ENCODE measurements at regions not wholly inside any gene's neighbourhood (a gene's known extent, or its start where the extent isn't known, plus 50 kb on each side); places are given as distances from the start of the nearest gene placed in this dataset.

- ATAC-seq (ENCODE audit: low read depth in 2 of 2) (no peak), DNase-seq (no peak)
- Mint-ChIP-seq H3K4me3 (no peak overlapping the region), H3K4me1 (no peaks in the 10 kb centered on the region), H3K27ac (no peak overlapping the region), H3K36me3 (no peaks in the 10 kb centered on the region), H3K27me3 (peaks cover 0 to 23% (median 12%) of the 10 kb centered on the region in 3 donors), H3K9me3 (no peaks in the 10 kb centered on the region)
These were observed 323.0 kb upstream of the OBI1 start for GRCh38 chr13:78981913-78982312.

GRCh38 chr13:78979349-78979748 lies 320.4 kb upstream of the OBI1 start:
- Mint-ChIP-seq H3K9me3 (no peaks in the 10 kb centered on the region), H3K4me1 (no peaks in the 10 kb centered on the region), H3K4me3 (no peak overlapping the region), H3K36me3 (no peaks in the 10 kb centered on the region), H3K27me3 (peaks cover 0 to 29% (median 12%) of the 10 kb centered on the region in 3 donors), H3K27ac (no peak overlapping the region)
- ATAC-seq (ENCODE audit: low read depth in 2 of 2) (no peak), DNase-seq (no peak)

GRCh38 chr13:78978381-78978998 lies 319.5 kb upstream of the OBI1 start:
- no peak overlapping the region for H3K27ac Mint-ChIP-seq
- peak; percentile 29 for DNase-seq
- no peaks in the 10 kb centered on the region for H3K36me3 Mint-ChIP-seq
- peaks cover 0 to 24% (median 12%) of the 10 kb centered on the region in 3 donors for H3K27me3 Mint-ChIP-seq
- no peaks in the 10 kb centered on the region for H3K4me1 Mint-ChIP-seq
- H3K9me3 Mint-ChIP-seq, result no peaks in the 10 kb centered on the region
- H3K4me3 Mint-ChIP-seq, result no peak overlapping the region
- ATAC-seq (ENCODE audit: low read depth in 2 of 2), result peak; percentile 55 to 71

- Mint-ChIP-seq H3K36me3 (no peaks in the 10 kb centered on the region), H3K4me1 (no peaks in the 10 kb centered on the region), H3K27ac (peak overlapping the region in 1 of 6 donors; percentile 2), H3K9me3 (no peaks in the 10 kb centered on the region), H3K4me3 (no peak overlapping the region), H3K27me3 (peaks cover 0 to 24% (median 12%) of the 10 kb centered on the region in 3 donors)
- DNase-seq (no peak), ATAC-seq (ENCODE audit: low read depth in 2 of 2) (no peak)
These were observed 318.4 kb upstream of the OBI1 start for GRCh38 chr13:78977311-78977710.

- ATAC-seq (ENCODE audit: low read depth in 2 of 2), result no peak
- H3K36me3 Mint-ChIP-seq, result no peaks in the 10 kb centered on the region
- no peaks in the 10 kb centered on the region for H3K4me1 Mint-ChIP-seq
- no peak for DNase-seq
- H3K4me3 Mint-ChIP-seq, result no peak overlapping the region
- H3K9me3 Mint-ChIP-seq, result no peaks in the 10 kb centered on the region
- peaks cover 0 to 18% (median 12%) of the 10 kb centered on the region in 3 donors for H3K27me3 Mint-ChIP-seq
- H3K27ac Mint-ChIP-seq, result no peak overlapping the region
These were observed 317.7 kb upstream of the OBI1 start for GRCh38 chr13:78976696-78977095.

GRCh38 chr13:78972561-78972960 lies 313.6 kb upstream of the OBI1 start:
- Mint-ChIP-seq H3K9me3 (peaks cover 0 to 9% (median 3%) of the 10 kb centered on the region in 7 donors), H3K4me1 (no peaks in the 10 kb centered on the region), H3K27me3 (peaks cover 15 to 17% (median 16%) of the 10 kb centered on the region in 3 donors), H3K36me3 (no peaks in the 10 kb centered on the region), H3K4me3 (no peak overlapping the region), H3K27ac (no peak overlapping the region)
- no peak for ATAC-seq (ENCODE audit: low read depth in 2 of 2)
- no peak for DNase-seq

- Mint-ChIP-seq H3K27me3 (peaks cover 13 to 15% (median 15%) of the 10 kb centered on the region in 3 donors), H3K36me3 (no peaks in the 10 kb centered on the region), H3K4me1 (no peaks in the 10 kb centered on the region), H3K27ac (no peak overlapping the region), H3K9me3 (peaks cover 0 to 9% (median 3%) of the 10 kb centered on the region in 7 donors), H3K4me3 (no peak overlapping the region)
- ATAC-seq (ENCODE audit: low read depth in 2 of 2) (no peak), DNase-seq (no peak)
These were observed 312.5 kb upstream of the OBI1 start for GRCh38 chr13:78971355-78972025.

- Mint-ChIP-seq H3K4me3 (no peak overlapping the region), H3K27ac (no peak overlapping the region), H3K4me1 (no peaks in the 10 kb centered on the region), H3K36me3 (no peaks in the 10 kb centered on the region), H3K9me3 (no peaks in the 10 kb centered on the region), H3K27me3 (peaks cover 0 to 8% (median 6%) of the 10 kb centered on the region in 3 donors)
- DNase-seq (no peak), ATAC-seq (ENCODE audit: low read depth in 2 of 2) (no peak)
These were observed 301.9 kb upstream of the OBI1 start for GRCh38 chr13:78960881-78961280.

GRCh38 chr13:78958006-78958405 lies 299.1 kb upstream of the OBI1 start:
- peaks cover 0 to 2% (median 0%) of the 10 kb centered on the region in 7 donors for H3K9me3 Mint-ChIP-seq
- no peaks in the 10 kb centered on the region for H3K36me3 Mint-ChIP-seq
- DNase-seq (no peak), ATAC-seq (ENCODE audit: low read depth in 2 of 2) (no peak)
- H3K27me3 Mint-ChIP-seq, result peaks cover 0 to 24% (median 18%) of the 10 kb centered on the region in 3 donors
- no peak overlapping the region for H3K27ac Mint-ChIP-seq
- no peak overlapping the region for H3K4me3 Mint-ChIP-seq
- H3K4me1 Mint-ChIP-seq, result no peaks in the 10 kb centered on the region

- no peak overlapping the region for H3K4me3 Mint-ChIP-seq
- no peak for DNase-seq
- ATAC-seq (ENCODE audit: low read depth in 2 of 2), result no peak
- H3K27me3 Mint-ChIP-seq, result peaks cover 0 to 12% (median 6%) of the 10 kb centered on the region in 3 donors
- no peaks in the 10 kb centered on the region for H3K36me3 Mint-ChIP-seq
- no peaks in the 10 kb centered on the region for H3K4me1 Mint-ChIP-seq
- H3K9me3 Mint-ChIP-seq, result no peaks in the 10 kb centered on the region
- H3K27ac Mint-ChIP-seq, result no peak overlapping the region
These were observed 281.6 kb upstream of the OBI1 start for GRCh38 chr13:78940455-78941130.

GRCh38 chr13:78934336-78934735 lies 275.4 kb upstream of the OBI1 start:
- Mint-ChIP-seq H3K27ac (no peak overlapping the region), H3K4me3 (no peak overlapping the region), H3K27me3 (peaks cover 0 to 14% (median 6%) of the 10 kb centered on the region in 3 donors), H3K4me1 (no peaks in the 10 kb centered on the region), H3K36me3 (no peaks in the 10 kb centered on the region), H3K9me3 (peaks cover 0 to 2% (median 0%) of the 10 kb centered on the region in 7 donors)
- no peak for ATAC-seq (ENCODE audit: low read depth in 2 of 2)
- no peak for DNase-seq

- no peaks in the 10 kb centered on the region for H3K36me3 Mint-ChIP-seq
- no peak for DNase-seq
- peaks cover 0 to 16% (median 4%) of the 10 kb centered on the region in 3 donors for H3K27me3 Mint-ChIP-seq
- no peak for ATAC-seq (ENCODE audit: low read depth in 2 of 2)
- no peak overlapping the region for H3K27ac Mint-ChIP-seq
- no peaks in the 10 kb centered on the region for H3K4me1 Mint-ChIP-seq
- peaks cover 0 to 3% (median 0%) of the 10 kb centered on the region in 7 donors for H3K9me3 Mint-ChIP-seq
- no peak overlapping the region for H3K4me3 Mint-ChIP-seq
These were observed 256.1 kb upstream of the OBI1 start for GRCh38 chr13:78915015-78915414.

- peaks cover 0 to 12% (median 4%) of the 10 kb centered on the region in 3 donors for H3K27me3 Mint-ChIP-seq
- no peak overlapping the region for H3K27ac Mint-ChIP-seq
- no peak overlapping the region for H3K4me3 Mint-ChIP-seq
- no peaks in the 10 kb centered on the region for H3K4me1 Mint-ChIP-seq
- no peak for ATAC-seq (ENCODE audit: low read depth in 2 of 2)
- no peak for DNase-seq
- peaks cover 0 to 3% (median 0%) of the 10 kb centered on the region in 7 donors for H3K9me3 Mint-ChIP-seq
- H3K36me3 Mint-ChIP-seq, result no peaks in the 10 kb centered on the region
These were observed 254.7 kb upstream of the OBI1 start for GRCh38 chr13:78913656-78914055.

- ATAC-seq (ENCODE audit: low read depth in 2 of 2) (no peak), DNase-seq (no peak)
- Mint-ChIP-seq H3K4me1 (no peaks in the 10 kb centered on the region), H3K9me3 (peaks cover 0 to 3% (median 0%) of the 10 kb centered on the region in 7 donors), H3K27ac (no peak overlapping the region), H3K36me3 (no peaks in the 10 kb centered on the region), H3K4me3 (no peak overlapping the region), H3K27me3 (peaks cover 0 to 10% (median 4%) of the 10 kb centered on the region in 3 donors)
These were observed 251.2 kb upstream of the OBI1 start for GRCh38 chr13:78910147-78910546.

Data from naive B cell (primary cell).